ENCODE measurements at regions not wholly inside any gene's neighbourhood (a gene's known extent, or its start where the extent isn't known, plus 50 kb on each side); places are given as distances from the start of the nearest gene placed in this dataset.

- H3K4me3 ChIP-seq (ENCODE audit: low read length) = no peak overlapping the region
- TF ChIP-seq, protein P1, sequence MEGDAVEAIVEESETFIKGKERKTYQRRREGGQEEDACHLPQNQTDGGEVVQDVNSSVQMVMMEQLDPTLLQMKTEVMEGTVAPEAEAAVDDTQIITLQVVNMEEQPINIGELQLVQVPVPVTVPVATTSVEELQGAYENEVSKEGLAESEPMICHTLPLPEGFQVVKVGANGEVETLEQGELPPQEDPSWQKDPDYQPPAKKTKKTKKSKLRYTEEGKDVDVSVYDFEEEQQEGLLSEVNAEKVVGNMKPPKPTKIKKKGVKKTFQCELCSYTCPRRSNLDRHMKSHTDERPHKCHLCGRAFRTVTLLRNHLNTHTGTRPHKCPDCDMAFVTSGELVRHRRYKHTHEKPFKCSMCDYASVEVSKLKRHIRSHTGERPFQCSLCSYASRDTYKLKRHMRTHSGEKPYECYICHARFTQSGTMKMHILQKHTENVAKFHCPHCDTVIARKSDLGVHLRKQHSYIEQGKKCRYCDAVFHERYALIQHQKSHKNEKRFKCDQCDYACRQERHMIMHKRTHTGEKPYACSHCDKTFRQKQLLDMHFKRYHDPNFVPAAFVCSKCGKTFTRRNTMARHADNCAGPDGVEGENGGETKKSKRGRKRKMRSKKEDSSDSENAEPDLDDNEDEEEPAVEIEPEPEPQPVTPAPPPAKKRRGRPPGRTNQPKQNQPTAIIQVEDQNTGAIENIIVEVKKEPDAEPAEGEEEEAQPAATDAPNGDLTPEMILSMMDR (IDR thresholded peaks at IDR 0.05; ENCODE audit: insufficient read depth, low read depth, low read length, missing control alignments) = no peak
- DNase-seq (ENCODE audit: low read depth) = no peak
Measured at GRCh38 chr6:159473475-159474263, 219.4 kb downstream of the SOD2 start.

DNA sequence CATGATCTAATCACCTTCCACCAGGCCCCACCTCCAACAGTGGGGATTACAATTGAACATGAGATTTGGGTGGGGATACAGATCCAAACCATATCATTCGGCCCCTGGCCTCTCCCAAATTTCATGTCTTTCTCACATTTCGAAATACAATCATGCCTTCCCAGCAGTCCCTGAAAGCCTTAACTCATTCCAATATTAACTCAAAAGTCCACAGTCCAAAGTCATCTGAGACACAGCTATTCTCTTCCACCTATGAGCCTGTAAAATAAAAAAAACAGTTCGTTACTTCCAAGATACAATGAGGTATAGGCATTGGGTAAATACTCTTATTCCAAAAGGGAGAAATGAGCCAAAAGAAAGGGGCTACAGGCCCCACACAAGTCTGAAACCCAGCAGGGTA lies 222.6 kb downstream of the SOD2 start:
- DNase-seq (ENCODE audit: low read depth) = no peak
- TF ChIP-seq, protein P1 (IDR thresholded peaks at IDR 0.05; ENCODE audit: insufficient read depth, low read depth, low read length, missing control alignments) = no peak
- H3K4me3 ChIP-seq (ENCODE audit: low read length) = no peak overlapping the region

DNA sequence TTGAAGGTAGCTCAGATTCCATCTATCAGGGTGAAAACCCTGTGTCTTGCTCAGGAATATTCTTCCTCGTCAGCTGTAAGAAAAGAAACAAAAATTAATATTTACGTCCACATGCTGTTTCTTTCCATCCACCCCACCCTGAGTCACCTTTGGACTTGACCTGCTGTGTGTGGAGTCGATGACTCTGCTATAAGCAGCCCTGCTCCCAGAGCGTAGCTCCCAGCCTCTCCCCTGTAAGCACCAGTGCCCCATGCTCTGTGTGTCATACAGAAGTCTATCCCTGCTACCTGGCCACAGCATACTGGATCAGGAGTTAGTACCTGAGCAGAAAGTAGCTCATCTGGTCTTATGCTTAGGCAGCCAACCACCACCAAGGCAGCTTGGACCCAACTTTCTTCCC lies 223.6 kb downstream of the SOD2 start:
- no peak for DNase-seq (ENCODE audit: low read depth)
- TF ChIP-seq, protein P1 (IDR thresholded peaks at IDR 0.05; ENCODE audit: insufficient read depth, low read depth, low read length, missing control alignments) = no peak
- H3K4me3 ChIP-seq (ENCODE audit: low read length) = no peak overlapping the region

- TF ChIP-seq, protein P1 (IDR thresholded peaks at IDR 0.05; ENCODE audit: insufficient read depth, low read depth, low read length, missing control alignments) = no peak
- H3K4me3 ChIP-seq (ENCODE audit: low read length) = no peak overlapping the region
- no peak for DNase-seq (ENCODE audit: low read depth)
Measured at GRCh38 chr6:159468994-159469393, 224.0 kb downstream of the SOD2 start.

GRCh38 chr6:159467473-159468041 lies 225.5 kb downstream of the SOD2 start:
- H3K4me3 ChIP-seq (ENCODE audit: low read length) = no peak overlapping the region
- DNase-seq (ENCODE audit: low read depth) = no peak
- TF ChIP-seq, protein P1 (IDR thresholded peaks at IDR 0.05; ENCODE audit: insufficient read depth, low read depth, low read length, missing control alignments) = no peak

DNA sequence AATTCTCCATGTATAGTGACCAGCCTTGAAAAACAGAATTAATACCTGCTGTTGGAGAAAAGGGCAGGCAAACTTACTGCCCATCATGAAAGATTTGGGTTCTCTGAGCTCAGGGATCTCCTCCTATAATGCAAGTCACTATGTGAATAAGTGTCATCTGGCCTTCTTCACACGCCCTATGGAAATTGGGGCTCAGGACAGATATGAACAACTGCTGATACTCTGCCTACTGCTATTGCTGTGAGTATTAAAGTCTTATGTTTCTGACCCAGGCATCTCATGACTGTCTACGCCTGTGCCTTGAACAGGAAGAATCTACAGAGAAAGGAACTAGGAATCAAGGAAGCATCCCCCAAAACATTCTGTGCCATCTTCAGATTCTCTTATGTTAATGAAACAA lies 226.1 kb downstream of the SOD2 start:
- DNase-seq (ENCODE audit: low read depth) = no peak
- no peak overlapping the region for H3K4me3 ChIP-seq (ENCODE audit: low read length)
- TF ChIP-seq, protein P1 (IDR thresholded peaks at IDR 0.05; ENCODE audit: insufficient read depth, low read depth, low read length, missing control alignments) = no peak

DNA sequence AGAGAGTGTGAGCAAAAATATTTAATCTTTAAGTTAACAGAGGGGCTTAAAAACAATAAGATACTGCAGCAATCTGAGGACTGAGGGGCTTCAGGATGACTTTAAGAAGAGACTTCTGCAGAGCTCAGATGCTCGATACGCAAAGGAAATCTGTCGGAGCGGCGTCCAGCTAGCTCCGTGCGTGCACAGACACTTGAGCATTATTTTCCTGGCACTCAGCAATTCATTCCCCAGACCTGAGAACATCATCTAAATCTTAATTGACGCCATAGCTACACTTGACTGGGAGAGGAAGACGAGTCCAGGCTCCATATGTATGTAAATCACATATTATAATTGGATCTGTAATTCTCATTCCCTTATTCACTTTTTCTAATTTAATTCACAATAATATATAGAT lies 228.2 kb downstream of the SOD2 start:
- no peak for DNase-seq (ENCODE audit: low read depth)
- TF ChIP-seq, protein P1 (IDR thresholded peaks at IDR 0.05; ENCODE audit: insufficient read depth, low read depth, low read length, missing control alignments) = no peak
- no peak overlapping the region for H3K4me3 ChIP-seq (ENCODE audit: low read length)

Data from epithelial cell of esophagus (primary cell).